SJCRH30 (cell line): ENCODE measurements at regions not wholly inside any gene's neighbourhood (a gene's known extent, or its start where the extent isn't known, plus 50 kb on each side); places are given as distances from the start of the nearest gene placed in this dataset.
A peak's percentile ranks its signal among the peaks of the same experiment; 100 is the strongest.
"Not testable (repeated sequence)": the region's sequence is repeated elsewhere in the genome, so short reads cannot be mapped to it uniquely, and the experiment has no call there.

Source experiments
- DNase-seq, 2 experiments: peaks; one replicate each; pipeline ENCODE4 v3.0.0-alpha.2; 2015 to 2020
- H3K27ac ChIP-seq: fragments of 250-450 bp; sonication (Bioruptor Pico); 2 replicates; pipeline ENCODE4 v1.5.1; 2020; ENCODE audit warnings: mild to moderate bottlenecking, moderate library complexity
- H3K27me3 ChIP-seq: fragments of 250-450 bp; sonication (Bioruptor Pico); 2 replicates; pipeline ENCODE4 v1.5.1; 2020; ENCODE audit warnings: mild to moderate bottlenecking, moderate library complexity
- H3K36me3 ChIP-seq: fragments of 250-450 bp; sonication (Bioruptor Pico); 2 replicates; pipeline ENCODE4 v1.5.1; 2020; ENCODE audit warnings: mild to moderate bottlenecking, moderate library complexity
- H3K4me1 ChIP-seq: fragments of 250-450 bp; sonication (Bioruptor Pico); 2 replicates; pipeline ENCODE4 v1.5.1; 2020; ENCODE audit warnings: mild to moderate bottlenecking, moderate library complexity
- H3K4me3 ChIP-seq: fragments of 250-450 bp; sonication (Bioruptor Pico); 2 replicates; pipeline ENCODE4 v1.5.1; 2020; ENCODE audit warnings: mild to moderate bottlenecking, moderate library complexity
- H3K9me3 ChIP-seq: fragments of 250-450 bp; sonication (Bioruptor Pico); replicated peaks from 2 replicates; pipeline ENCODE4 v1.5.1; 2020; ENCODE audit warnings: mild to moderate bottlenecking, moderate library complexity

- Histone ChIP-seq H3K9me3 (no peaks in the 10 kb centered on the region), H3K36me3 (no peaks in the 10 kb centered on the region), H3K27me3 (no peaks in the 10 kb centered on the region), H3K4me1 (no peaks in the 10 kb centered on the region), H3K27ac (no peak overlapping the region), H3K4me3 (no peak overlapping the region)
- no peak for DNase-seq
Measured at GRCh38 chr13:73665261-73665660, 468.9 kb downstream of the KLF12 start.

- Histone ChIP-seq H3K4me3 (no peak overlapping the region), H3K27me3 (no peaks in the 10 kb centered on the region), H3K27ac (no peak overlapping the region), H3K4me1 (no peaks in the 10 kb centered on the region), H3K36me3 (no peaks in the 10 kb centered on the region), H3K9me3 (no peaks in the 10 kb centered on the region)
- no peak for DNase-seq
Measured at GRCh38 chr13:73664851-73665250, 469.4 kb downstream of the KLF12 start.

GRCh38 chr13:73662833-73663232 is 471.4 kb downstream of the KLF12 start:
- no peaks in the 10 kb centered on the region for H3K4me1 ChIP-seq
- H3K9me3 ChIP-seq, result no peaks in the 10 kb centered on the region
- DNase-seq, result no peak
- no peak overlapping the region for H3K4me3 ChIP-seq
- no peak overlapping the region for H3K27ac ChIP-seq
- H3K36me3 ChIP-seq, result no peaks in the 10 kb centered on the region
- H3K27me3 ChIP-seq, result no peaks in the 10 kb centered on the region

GRCh38 chr13:73661687-73662425 is 472.3 kb downstream of the KLF12 start:
- H3K27me3 ChIP-seq, result no peaks in the 10 kb centered on the region
- no peaks in the 10 kb centered on the region for H3K4me1 ChIP-seq
- peak; percentile 3 to 10 for DNase-seq
- H3K9me3 ChIP-seq, result no peaks in the 10 kb centered on the region
- no peaks in the 10 kb centered on the region for H3K36me3 ChIP-seq
- H3K4me3 ChIP-seq, result no peak overlapping the region
- no peak overlapping the region for H3K27ac ChIP-seq

GRCh38 chr13:73661066-73661465 is 473.1 kb downstream of the KLF12 start:
- no peak overlapping the region for H3K27ac ChIP-seq
- H3K36me3 ChIP-seq, result no peaks in the 10 kb centered on the region
- no peaks in the 10 kb centered on the region for H3K4me1 ChIP-seq
- no peak overlapping the region for H3K4me3 ChIP-seq
- no peaks in the 10 kb centered on the region for H3K9me3 ChIP-seq
- no peaks in the 10 kb centered on the region for H3K27me3 ChIP-seq
- DNase-seq, result no peak

- Histone ChIP-seq H3K4me1 (no peaks in the 10 kb centered on the region), H3K27me3 (no peaks in the 10 kb centered on the region), H3K4me3 (no peak overlapping the region), H3K36me3 (no peaks in the 10 kb centered on the region), H3K27ac (no peak overlapping the region), H3K9me3 (no peaks in the 10 kb centered on the region)
- DNase-seq, result no peak
Measured at GRCh38 chr13:73658639-73659038, 475.6 kb downstream of the KLF12 start.

- H3K4me3 ChIP-seq, result no peak overlapping the region
- H3K9me3 ChIP-seq, result no peaks in the 10 kb centered on the region
- H3K27ac ChIP-seq, result no peak overlapping the region
- H3K27me3 ChIP-seq, result no peaks in the 10 kb centered on the region
- H3K36me3 ChIP-seq, result no peaks in the 10 kb centered on the region
- H3K4me1 ChIP-seq, result no peaks in the 10 kb centered on the region
- no peak for DNase-seq
Measured at GRCh38 chr13:73657821-73658540, 476.2 kb downstream of the KLF12 start.

- no peaks in the 10 kb centered on the region for H3K4me1 ChIP-seq
- DNase-seq, result no peak
- no peak overlapping the region for H3K27ac ChIP-seq
- no peaks in the 10 kb centered on the region for H3K36me3 ChIP-seq
- H3K9me3 ChIP-seq, result no peaks in the 10 kb centered on the region
- H3K27me3 ChIP-seq, result no peaks in the 10 kb centered on the region
- no peak overlapping the region for H3K4me3 ChIP-seq
Measured at GRCh38 chr13:73656863-73657262, 477.3 kb downstream of the KLF12 start.

- Histone ChIP-seq H3K4me1 (no peaks in the 10 kb centered on the region), H3K9me3 (no peaks in the 10 kb centered on the region), H3K27ac (no peak overlapping the region), H3K4me3 (no peak overlapping the region), H3K27me3 (no peaks in the 10 kb centered on the region), H3K36me3 (no peaks in the 10 kb centered on the region)
- no peak for DNase-seq
Measured at GRCh38 chr13:73653688-73654087, 480.5 kb downstream of the KLF12 start.

GRCh38 chr13:73647417-73647816 is 486.8 kb downstream of the KLF12 start:
- no peaks in the 10 kb centered on the region for H3K36me3 ChIP-seq
- no peaks in the 10 kb centered on the region for H3K9me3 ChIP-seq
- DNase-seq, result no peak
- H3K27ac ChIP-seq, result no peak overlapping the region
- H3K4me3 ChIP-seq, result no peak overlapping the region
- H3K27me3 ChIP-seq, result no peaks in the 10 kb centered on the region
- no peaks in the 10 kb centered on the region for H3K4me1 ChIP-seq

GRCh38 chr13:73640476-73641179 is 493.6 kb downstream of the KLF12 start:
- H3K27ac ChIP-seq, DNase-seq, H3K4me1 ChIP-seq, H3K27me3 ChIP-seq, H3K36me3 ChIP-seq, H3K4me3 ChIP-seq, H3K9me3 ChIP-seq: not testable (repeated sequence)

- no peak overlapping the region for H3K4me3 ChIP-seq
- H3K27me3 ChIP-seq, result no peaks in the 10 kb centered on the region
- DNase-seq, result no peak
- H3K36me3 ChIP-seq, result no peaks in the 10 kb centered on the region
- H3K4me1 ChIP-seq, result peaks cover 3% of the 10 kb centered on the region; the same call in 1 of the 2 replicates
- H3K9me3 ChIP-seq, result no peaks in the 10 kb centered on the region
- no peak overlapping the region for H3K27ac ChIP-seq
Measured at GRCh38 chr13:73635166-73635787, 498.9 kb downstream of the KLF12 start.

- Histone ChIP-seq H3K4me3 (no peak overlapping the region), H3K36me3 (no peaks in the 10 kb centered on the region), H3K27ac (no peak overlapping the region), H3K4me1 (peaks cover 3% of the 10 kb centered on the region; the same call in 1 of the 2 replicates), H3K27me3 (no peaks in the 10 kb centered on the region), H3K9me3 (no peaks in the 10 kb centered on the region)
- peak; percentile 4 to 6 for DNase-seq
Measured at GRCh38 chr13:73633817-73634460, 500.3 kb downstream of the KLF12 start.

- DNase-seq, result no peak
- H3K9me3 ChIP-seq, result no peaks in the 10 kb centered on the region
- no peaks in the 10 kb centered on the region for H3K36me3 ChIP-seq
- H3K27me3 ChIP-seq, result no peaks in the 10 kb centered on the region
- H3K4me3 ChIP-seq, result no peak overlapping the region
- peaks cover 3% of the 10 kb centered on the region; the same call in 1 of the 2 replicates for H3K4me1 ChIP-seq
- no peak overlapping the region for H3K27ac ChIP-seq
Measured at GRCh38 chr13:73631411-73631810, 502.8 kb downstream of the KLF12 start.
